GM12878 (cell line): ENCODE measurements at regions not wholly inside any gene's neighbourhood (a gene's known extent, or its start where the extent isn't known, plus 50 kb on each side); places are given as distances from the start of the nearest gene placed in this dataset.

Source experiments
- ATAC-seq: fragments of 200-7000 bp; cut with Tn5 transposase; 3 replicates; pipeline ENCODE4 v1.9.1; 2020; ENCODE audit warnings: mild to moderate bottlenecking, moderate library complexity
- BruUV-seq: library from RNA; stranded (reverse); fragments of 400-500 nt; replicated peaks from 2 replicates; lab custom pipeline; 2021; lab: Mats Ljungman, UMichigan
- CTCF ChIA-PET: fragments of 300-600 bp; sonication (Branson Sonifier 250); formaldehyde crosslinking; extraction: SDS; loops from one replicate; lab custom pipeline; 2021; ENCODE audit warnings: inconsistent platforms; lab: Yijun Ruan, JAX
- POLR2A ChIA-PET: fragments of 350-600 bp; formaldehyde crosslinking; extraction: SDS; loops from one replicate; lab custom pipeline; 2021; ENCODE audit warnings: inconsistent platforms; lab: Charles Lee
- RAD21 ChIA-PET: fragments of 300-600 bp; sonication (Branson Sonifier 250); formaldehyde crosslinking; loops from one replicate; lab custom pipeline; 2023; ENCODE audit warnings: antibody characterized with exemption; ENCODE audit not compliant: unreplicated experiment; lab: Charles Lee
- SMC1A ChIA-PET: fragments of 300-600 bp; sonication (Branson Sonifier 250); formaldehyde crosslinking; loops from one replicate; lab custom pipeline; 2023; ENCODE audit not compliant: unreplicated experiment, uncharacterized antibody; lab: Charles Lee
- DNase-seq: peaks from one replicate; pipeline ENCODE4 v3.0.0-alpha.2; 2011; ENCODE audit warnings: low read depth, low spot score
- FAIRE-seq: peaks from 3 replicates; lab custom pipeline; 2011; peaks lifted over from hg19 to GRCh38; lab: Jason Lieb, UNC
- H2AFZ ChIP-seq: 2 replicates; pipeline ENCODE4 v1.6.0; 2011; ENCODE audit warnings: low read depth, low read length, control low read depth; ENCODE audit not compliant: control insufficient read depth
- H3K27ac ChIP-seq: 2 replicates; pipeline ENCODE4 v1.5.1; 2011; ENCODE audit warnings: control low read depth; ENCODE audit not compliant: control insufficient read depth, insufficient read depth
- H3K27me3 ChIP-seq, 2 experiments: replicated peaks in 1 of 2; 2 replicates each; pipeline versions ENCODE4 v1.6.0 to v1.6.1; 2011; ENCODE audit warnings: low read length in 1 of 2; ENCODE audit not compliant: control insufficient read depth in 2 of 2, insufficient read depth in 2 of 2
- H3K36me3 ChIP-seq, 2 experiments: 2 replicates each; pipeline ENCODE4 v1.5.1; 2011; ENCODE audit warnings: low read length in 1 of 2; ENCODE audit not compliant: control insufficient read depth in 2 of 2, insufficient read depth in 2 of 2
- H3K4me1 ChIP-seq: 2 replicates; pipeline ENCODE4 v1.6.1; 2011; ENCODE audit warnings: mild to moderate bottlenecking, low read length, moderate library complexity, mixed read lengths; ENCODE audit not compliant: control insufficient read depth, insufficient read depth
- H3K4me2 ChIP-seq: 2 replicates; pipeline ENCODE4 v1.6.0; 2011; ENCODE audit warnings: control low read depth; ENCODE audit not compliant: control insufficient read depth, insufficient read depth
- H3K4me3 ChIP-seq: fragments of 200-600 bp; sonication (generic); 2 replicates; pipeline ENCODE4 v1.5.1; 2016
- H3K79me2 ChIP-seq: 2 replicates; pipeline ENCODE4 v1.6.0; 2011; ENCODE audit warnings: low read length; ENCODE audit not compliant: control insufficient read depth, insufficient read depth
- H3K9ac ChIP-seq: 2 replicates; pipeline ENCODE4 v1.8.0; 2011; ENCODE audit warnings: low read length, control low read depth, mixed read lengths; ENCODE audit not compliant: control insufficient read depth, insufficient read depth
- H3K9me3 ChIP-seq: replicated peaks from 3 replicates; pipeline ENCODE4 v1.5.1; 2011; ENCODE audit warnings: mild to moderate bottlenecking, low read length; ENCODE audit not compliant: control insufficient read depth, insufficient read depth
- H4K20me1 ChIP-seq: 2 replicates; pipeline ENCODE4 v1.6.0; 2011; ENCODE audit not compliant: control insufficient read depth, insufficient read depth
- CREB1 ChIP-seq: IDR thresholded peaks from 2 replicates; pipeline ENCODE4 v1.6.1; 2012; ENCODE audit warnings: low read depth, mild to moderate bottlenecking, inconsistent platforms
- FOXK2 ChIP-seq: fragments of 450-650 bp; IDR thresholded peaks from 2 replicates; pipeline ENCODE4 v1.6.1; 2017; ENCODE audit warnings: mild to moderate bottlenecking, moderate library complexity
- GABPA ChIP-seq: IDR thresholded peaks from 2 replicates; pipeline ENCODE4 v1.6.1; 2014; ENCODE audit warnings: antibody characterized with exemption, low read depth, mild to moderate bottlenecking, inconsistent platforms
- MXI1 ChIP-seq: fragments of 150-350 bp; IDR thresholded peaks from 2 replicates; pipeline ENCODE4 v1.6.1; 2011; ENCODE audit warnings: low read depth, mild to moderate bottlenecking, inconsistent platforms, low read length, improper control_type of control experiment
- NFYB ChIP-seq: IDR thresholded peaks from 2 replicates; pipeline ENCODE4 v1.6.1; 2011; ENCODE audit warnings: low read depth, mild to moderate bottlenecking, low read length, improper control_type of control experiment, moderate library complexity; ENCODE audit not compliant: insufficient read depth
- SIN3A ChIP-seq: IDR thresholded peaks from 2 replicates; pipeline ENCODE4 v1.6.1; 2012; ENCODE audit warnings: low read depth, low read length, improper control_type of control experiment
- SREBF1 ChIP-seq: IDR thresholded peaks from 2 replicates; pipeline ENCODE4 v1.6.1; 2012; ENCODE audit warnings: mild to moderate bottlenecking, low read length
- SREBF2 ChIP-seq: IDR thresholded peaks from 2 replicates; pipeline ENCODE4 v1.6.1; 2012; ENCODE audit warnings: mild to moderate bottlenecking, low read length
- STAT1 ChIP-seq: fragments of 450-650 bp; conservative IDR thresholded peaks from 2 replicates; pipeline ENCODE4 v1.6.1; 2014; ENCODE audit warnings: antibody characterized with exemption, mild to moderate bottlenecking
- ZBED1 ChIP-seq: IDR thresholded peaks from 2 replicates; pipeline ENCODE4 v1.6.1; 2016; ENCODE audit warnings: borderline replicate concordance
- ZZZ3 ChIP-seq: IDR thresholded peaks from 2 replicates; pipeline ENCODE4 v1.6.1; 2011; ENCODE audit warnings: low read depth; ENCODE audit not compliant: control insufficient read depth, insufficient read length
- WGBS: methylation state at CpG from one replicate; pipeline ENCODE4 v1.1.6; 2016; ENCODE audit warnings: low lambda C conversion rate; ENCODE audit not compliant: insufficient replicate concordance, insufficient coverage; ENCODE audit errors: missing lambda C conversion rate; 5-methylcytosine and 5-hydroxymethylcytosine counted together
- in situ Hi-C: fragments of 300-500 bp; cut with MboI; formaldehyde crosslinking; loops from 9 replicates; pipeline ENCODE4 v1.14.3; 2018; ENCODE audit warnings: mixed read lengths
- intact Hi-C: fragments of 100-400 bp; cut with micrococcal nuclease; formaldehyde crosslinking; loops from one replicate; pipeline ENCODE4 v1.14.2; 2022; ENCODE audit not compliant: unreplicated experiment
- TF ChIP-seq, protein P1 (sequence below): IDR thresholded peaks from 2 replicates; pipeline ENCODE4 v1.6.1; 2012; ENCODE audit warnings: low read depth, low read length, improper control_type of control experiment
- TF ChIP-seq, protein P2 (sequence below): fragments of 450-650 bp; IDR thresholded peaks from 2 replicates; pipeline ENCODE4 v1.6.1; 2017; ENCODE audit warnings: mild to moderate bottlenecking, moderate library complexity

- no peak for TF ChIP-seq NFYB
Measured at GRCh38 chr12:107159384-107159900, 66.1 kb upstream of the CRY1 start (continued).

DNA sequence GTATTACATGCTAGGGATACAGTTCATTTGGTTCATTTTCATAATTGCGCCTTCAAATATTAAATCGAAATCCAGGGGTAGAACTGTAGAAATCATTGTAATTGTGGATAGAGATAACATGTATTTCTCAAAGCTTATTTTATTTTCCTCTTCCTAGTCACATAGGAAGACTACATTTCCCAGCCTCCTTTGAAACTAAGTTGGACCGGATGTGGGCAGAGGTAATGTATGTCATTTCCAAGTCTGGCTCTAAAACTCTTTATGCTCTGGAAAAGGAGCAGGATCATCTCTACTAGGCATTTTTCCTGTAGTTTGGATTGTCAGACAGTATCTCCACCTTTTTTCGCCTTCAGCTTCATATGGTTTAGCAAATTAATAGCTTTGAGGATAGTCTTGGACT, 70.1 kb upstream of the CRY1 start:
- ATAC-seq (no peak), FAIRE-seq (no peak)
- ChIA-PET CTCF (no interaction called here), SMC1A (no interaction called here), POLR2A (no interaction called here)
- no peaks in the 10 kb centered on the region for H3K36me3 ChIP-seq
- no peaks in the 10 kb centered on the region for H3K9me3 ChIP-seq
- WGBS = 50% methylated on average over 4 of the region's 4 CpGs
- H2AFZ ChIP-seq = no peak overlapping the region
- H3K9ac ChIP-seq = no peak overlapping the region
- H3K4me3 ChIP-seq = no peak overlapping the region
- no peak overlapping the region for H3K4me2 ChIP-seq
- H3K79me2 ChIP-seq = no peaks in the 10 kb centered on the region
- in situ Hi-C loops = no loop called here
- intact Hi-C loops = no loop called here
- H3K4me1 ChIP-seq = no peaks in the 10 kb centered on the region
- 0 out of 2 replicates have a peak, but pooled peaks have one; percentile 39 for TF ChIP-seq GABPA
- TF ChIP-seq CREB1 = no peak
- no peak for TF ChIP-seq STAT1
- TF ChIP-seq SREBF1 = no peak
- no peak for TF ChIP-seq MXI1
- TF ChIP-seq SIN3A = no peak
- TF ChIP-seq, all 136 proteins: peak for 1
- no peaks in the 10 kb centered on the region for H4K20me1 ChIP-seq
- H3K27me3 ChIP-seq = no peaks in the 10 kb centered on the region; a peak in 1 of 4 replicates
- no peak overlapping the region for H3K27ac ChIP-seq
- RAD21 ChIA-PET = no interaction called here
- no peak for DNase-seq
- no TSS peak for BruUV-seq

GRCh38 chr12:107164392-107164791, 71.0 kb upstream of the CRY1 start:
- ChIA-PET RAD21 (no interaction called here), CTCF (no interaction called here), SMC1A (no interaction called here), POLR2A (no interaction called here)
- intact Hi-C loops = no loop called here
- no peaks in the 10 kb centered on the region for H3K9me3 ChIP-seq
- no TSS peak for BruUV-seq
- H3K27ac ChIP-seq = no peak overlapping the region
- no peaks in the 10 kb centered on the region for H3K36me3 ChIP-seq
- FAIRE-seq = no peak
- in situ Hi-C loops = no loop called here
- no peaks in the 10 kb centered on the region for H3K79me2 ChIP-seq
- H3K4me1 ChIP-seq = no peaks in the 10 kb centered on the region
- H3K4me2 ChIP-seq = no peak overlapping the region
- no peaks in the 10 kb centered on the region for H4K20me1 ChIP-seq
- H2AFZ ChIP-seq = no peak overlapping the region
- H3K4me3 ChIP-seq = no peak overlapping the region
- no peak for ATAC-seq
- DNase-seq = no peak
- H3K9ac ChIP-seq = no peak overlapping the region
- TF ChIP-seq SREBF2 (no peak), ZZZ3 (no peak), FOXK2 (no peak), ZBED1 (no peak)
- TF ChIP-seq, protein P1, sequence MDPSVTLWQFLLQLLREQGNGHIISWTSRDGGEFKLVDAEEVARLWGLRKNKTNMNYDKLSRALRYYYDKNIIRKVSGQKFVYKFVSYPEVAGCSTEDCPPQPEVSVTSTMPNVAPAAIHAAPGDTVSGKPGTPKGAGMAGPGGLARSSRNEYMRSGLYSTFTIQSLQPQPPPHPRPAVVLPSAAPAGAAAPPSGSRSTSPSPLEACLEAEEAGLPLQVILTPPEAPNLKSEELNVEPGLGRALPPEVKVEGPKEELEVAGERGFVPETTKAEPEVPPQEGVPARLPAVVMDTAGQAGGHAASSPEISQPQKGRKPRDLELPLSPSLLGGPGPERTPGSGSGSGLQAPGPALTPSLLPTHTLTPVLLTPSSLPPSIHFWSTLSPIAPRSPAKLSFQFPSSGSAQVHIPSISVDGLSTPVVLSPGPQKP = no peak
- TF ChIP-seq, protein P2, sequence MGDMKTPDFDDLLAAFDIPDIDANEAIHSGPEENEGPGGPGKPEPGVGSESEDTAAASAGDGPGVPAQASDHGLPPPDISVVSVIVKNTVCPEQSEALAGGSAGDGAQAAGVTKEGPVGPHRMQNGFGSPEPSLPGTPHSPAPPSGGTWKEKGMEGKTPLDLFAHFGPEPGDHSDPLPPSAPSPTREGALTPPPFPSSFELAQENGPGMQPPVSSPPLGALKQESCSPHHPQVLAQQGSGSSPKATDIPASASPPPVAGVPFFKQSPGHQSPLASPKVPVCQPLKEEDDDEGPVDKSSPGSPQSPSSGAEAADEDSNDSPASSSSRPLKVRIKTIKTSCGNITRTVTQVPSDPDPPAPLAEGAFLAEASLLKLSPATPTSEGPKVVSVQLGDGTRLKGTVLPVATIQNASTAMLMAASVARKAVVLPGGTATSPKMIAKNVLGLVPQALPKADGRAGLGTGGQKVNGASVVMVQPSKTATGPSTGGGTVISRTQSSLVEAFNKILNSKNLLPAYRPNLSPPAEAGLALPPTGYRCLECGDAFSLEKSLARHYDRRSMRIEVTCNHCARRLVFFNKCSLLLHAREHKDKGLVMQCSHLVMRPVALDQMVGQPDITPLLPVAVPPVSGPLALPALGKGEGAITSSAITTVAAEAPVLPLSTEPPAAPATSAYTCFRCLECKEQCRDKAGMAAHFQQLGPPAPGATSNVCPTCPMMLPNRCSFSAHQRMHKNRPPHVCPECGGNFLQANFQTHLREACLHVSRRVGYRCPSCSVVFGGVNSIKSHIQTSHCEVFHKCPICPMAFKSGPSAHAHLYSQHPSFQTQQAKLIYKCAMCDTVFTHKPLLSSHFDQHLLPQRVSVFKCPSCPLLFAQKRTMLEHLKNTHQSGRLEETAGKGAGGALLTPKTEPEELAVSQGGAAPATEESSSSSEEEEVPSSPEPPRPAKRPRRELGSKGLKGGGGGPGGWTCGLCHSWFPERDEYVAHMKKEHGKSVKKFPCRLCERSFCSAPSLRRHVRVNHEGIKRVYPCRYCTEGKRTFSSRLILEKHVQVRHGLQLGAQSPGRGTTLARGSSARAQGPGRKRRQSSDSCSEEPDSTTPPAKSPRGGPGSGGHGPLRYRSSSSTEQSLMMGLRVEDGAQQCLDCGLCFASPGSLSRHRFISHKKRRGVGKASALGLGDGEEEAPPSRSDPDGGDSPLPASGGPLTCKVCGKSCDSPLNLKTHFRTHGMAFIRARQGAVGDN = no peak
- H3K27me3 ChIP-seq = no peaks in the 10 kb centered on the region; a peak in 1 of 4 replicates
- 0% methylated on average over 1 of the region's 1 CpG for WGBS
